K562 (cell line): ENCODE measurements at regions not wholly inside any gene's neighbourhood (a gene's known extent, or its start where the extent isn't known, plus 50 kb on each side); places are given as distances from the start of the nearest gene placed in this dataset.

ENCODE experiments used
- ATAC-seq: fragments of 200-7000 bp; cut with Tn5 transposase; 3 replicates; pipeline ENCODE4 v1.9.1; 2020; ENCODE audit warnings: moderate library complexity
- BruUV-seq: library from RNA; stranded (reverse); fragments of 400-500 nt; replicated peaks from 2 replicates; lab custom pipeline; 2021; lab: Mats Ljungman, UMichigan
- CTCF ChIA-PET: fragments of 300-600 bp; formaldehyde crosslinking; extraction: SDS; loops from one replicate; lab custom pipeline; 2021; ENCODE audit warnings: low intra/inter-chr PET ratio; lab: Yijun Ruan, JAX
- POLR2A ChIA-PET: fragments of 300-600, 350-650 bp; sonication (Branson Sonifier 250); formaldehyde crosslinking; extraction: SDS; loops from one replicate; lab custom pipeline; 2021; ENCODE audit warnings: antibody characterized with exemption, inconsistent platforms; lab: Yijun Ruan, JAX
- DNase-seq, 4 experiments: peaks; one replicate each; pipeline versions ENCODE4 v3.0.0 to v3.0.0-alpha.2; 2011 to 2018; ENCODE audit warnings: low spot score in 3 of 4, mixed read lengths in 3 of 4; ENCODE audit errors: extremely low read depth in 1 of 4
- FAIRE-seq: peaks from 2 replicates; lab custom pipeline; 2011; peaks lifted over from hg19 to GRCh38; lab: Jason Lieb, UNC
- H2AFZ ChIP-seq: 2 replicates; pipeline ENCODE4 v1.6.0; 2011; ENCODE audit warnings: low read depth, low read length, control low read depth, inconsistent platforms
- H3K27ac ChIP-seq: fragments of 200-600 bp; 3 replicates; pipeline ENCODE4 v1.8.0; 2011; ENCODE audit warnings: low read depth, mild to moderate bottlenecking, control low read depth, inconsistent platforms, low read length, moderate library complexity, mixed read lengths; ENCODE audit errors: extremely low read depth
- H3K27me3 ChIP-seq, 2 experiments: fragments of 300-600 bp in 1 of 2; 2 replicates in 1 of 2; 3 replicates in 1 of 2; pipeline versions ENCODE4 v1.6.0 to v1.8.0; 2011; ENCODE audit warnings: inconsistent platforms in 2 of 2, low read length in 2 of 2, mild to moderate bottlenecking in 1 of 2, mixed read lengths in 1 of 2, moderate library complexity in 1 of 2; ENCODE audit not compliant: control insufficient read depth in 2 of 2, insufficient read depth in 2 of 2
- H3K36me3 ChIP-seq: fragments of 300-600 bp; 3 replicates; pipeline ENCODE4 v1.8.0; 2011; ENCODE audit warnings: mild to moderate bottlenecking, low read length, inconsistent platforms; ENCODE audit not compliant: control insufficient read depth, insufficient read depth
- H3K4me1 ChIP-seq, 2 experiments: fragments of 200-600 bp in 1 of 2; replicated peaks in 1 of 2; 2 replicates in 1 of 2; 3 replicates in 1 of 2; pipeline versions ENCODE4 v1.5.1 to v1.8.0; 2011; ENCODE audit warnings: inconsistent platforms in 2 of 2, low read length in 2 of 2, mild to moderate bottlenecking in 1 of 2, mixed read lengths in 1 of 2, moderate library complexity in 1 of 2; ENCODE audit not compliant: control insufficient read depth in 2 of 2, insufficient read depth in 2 of 2
- H3K4me2 ChIP-seq: 2 replicates; pipeline ENCODE4 v1.6.1; 2011; ENCODE audit warnings: low read length, control low read depth, inconsistent platforms, mixed read lengths; ENCODE audit not compliant: insufficient read depth
- H3K4me3 ChIP-seq: fragments of 200-600 bp; sonication (generic), shearing (Covaris generic); 2 replicates; pipeline ENCODE4 v1.5.1; 2016; ENCODE audit warnings: control low read depth, inconsistent platforms
- H3K79me2 ChIP-seq: fragments of 200-600 bp; 3 replicates; pipeline ENCODE4 v1.8.0; 2011; ENCODE audit warnings: low read length, inconsistent platforms; ENCODE audit not compliant: control insufficient read depth, insufficient read depth
- H3K9ac ChIP-seq, 2 experiments: 2 replicates each; pipeline versions ENCODE4 v1.6.0 to v1.6.1; 2011; ENCODE audit warnings: low read depth in 2 of 2, low read length in 2 of 2, control low read depth in 1 of 2, inconsistent platforms in 1 of 2, mild to moderate bottlenecking in 1 of 2, mixed read lengths in 1 of 2; ENCODE audit not compliant: insufficient read depth in 1 of 2
- H3K9me1 ChIP-seq: one replicate; pipeline ENCODE4 v1.6.0; 2011; ENCODE audit warnings: inconsistent platforms, mild to moderate bottlenecking, low read length, moderate library complexity; ENCODE audit not compliant: control insufficient read depth, insufficient read depth
- H3K9me3 ChIP-seq: replicated peaks from 2 replicates; pipeline ENCODE4 v1.5.1; 2011; ENCODE audit warnings: low read depth, low read length, inconsistent platforms; ENCODE audit not compliant: control insufficient read depth, insufficient read depth
- H4K20me1 ChIP-seq: replicated peaks from 2 replicates; pipeline ENCODE4 v1.6.1; 2011; ENCODE audit warnings: low read length, inconsistent platforms, mixed read lengths; ENCODE audit not compliant: control insufficient read depth, insufficient read depth
- CEBPB ChIP-seq: fragments of 450-650 bp; IDR thresholded peaks from 2 replicates; pipeline ENCODE4 v1.6.1; 2016; ENCODE audit warnings: missing genetic modification characterization, missing compliant biosample characterization
- FOXK2 ChIP-seq, 2 experiments: fragments of 450-650 bp; IDR thresholded peaks in 1 of 2; conservative IDR thresholded peaks in 1 of 2; 2 replicates each; pipeline ENCODE4 v1.6.1; 2016; ENCODE audit warnings: low read depth in 2 of 2, mild to moderate bottlenecking in 1 of 2
- KAT7 ChIP-seq: sonication (generic); formaldehyde crosslinking; IDR thresholded peaks from 2 replicates; pipeline ENCODE4 v1.8.0; 2022; ENCODE audit warnings: missing genetic modification reagents, mild to moderate bottlenecking, borderline replicate concordance
- ZNF449 ChIP-seq: fragments of 250-450 bp; sonication (Bioruptor Pico); IDR thresholded peaks from 2 replicates; pipeline ENCODE4 v1.8.0; 2022; ENCODE audit warnings: moderate library complexity, mild to moderate bottlenecking, inconsistent platforms
- ZNF609 ChIP-seq: sonication (generic); formaldehyde crosslinking; IDR thresholded peaks from 2 replicates; pipeline ENCODE4 v1.8.1; 2023; ENCODE audit warnings: missing genetic modification reagents, mild to moderate bottlenecking, borderline replicate concordance
- WGBS: fragments of 100-300 bp; shearing (Covaris generic); methylation state at CpG from one replicate; pipeline ENCODE4 v1.1.6; 2016; ENCODE audit warnings: low coverage, mixed read lengths; ENCODE audit not compliant: insufficient coverage; ENCODE audit errors: missing lambda C conversion rate; 5-methylcytosine and 5-hydroxymethylcytosine counted together
- in situ Hi-C: fragments of 300-500 bp; cut with MboI; formaldehyde crosslinking; loops from 4 replicates; pipeline ENCODE4 v1.15.0; 2018; ENCODE audit warnings: inconsistent platforms, mixed read lengths
- intact Hi-C: fragments of 100-400 bp; cut with micrococcal nuclease; formaldehyde crosslinking; loops from 2 replicates; pipeline ENCODE4 v1.14.2; 2022

- no peak for TF ChIP-seq KAT7 (CRISPR knock-in tag)
- no peak for TF ChIP-seq FOXK2 (conservative IDR thresholded peaks at IDR 0.05 in 1 of 2, IDR thresholded peaks at IDR 0.05 in 1 of 2; ENCODE audit: low read depth in 2 of 2)
These were observed 205.0 kb upstream of the ZNF521 start (continued) for GRCh38 chr18:25557011-25557410.

GRCh38 chr18:25553631-25554263 lies 201.8 kb upstream of the ZNF521 start:
- Histone ChIP-seq H3K27ac (no peak overlapping the region), H3K4me1 (no peaks in the 10 kb centered on the region), H3K4me3 (no peak overlapping the region), H4K20me1 (no peaks in the 10 kb centered on the region), H3K9ac (no peak overlapping the region), H3K79me2 (no peaks in the 10 kb centered on the region), H3K9me1 (no peaks in the 10 kb centered on the region), H3K9me3 (no peaks in the 10 kb centered on the region), H3K27me3 (no peaks in the 10 kb centered on the region), H3K36me3 (no peaks in the 10 kb centered on the region), H3K4me2 (no peak overlapping the region), H2AFZ (no peak overlapping the region)
- DNase-seq (no peak), FAIRE-seq (no peak), ATAC-seq (no peak)
- in situ Hi-C loops = no loop called here
- ChIA-PET CTCF (no interaction called here), POLR2A (no interaction called here)
- intact Hi-C loops = loop anchor here (10.0 kb wide), 1 partner anchor 49 kb away; no protein-coding TSS in a partner anchor
- no TSS peak for BruUV-seq
- TF ChIP-seq ZNF609 (CRISPR knock-in tag) (no peak), ZNF449 (CRISPR knock-in tag) (no peak), CEBPB (peak; percentile 28; the same call in 1 of the 2 replicates)
- 0% methylated on average over 1 of the region's 1 CpG for whole genome bisulfite sequencing
